KMS-11 (cell line): ENCODE measurements at regions not wholly inside any gene's neighbourhood (a gene's known extent, or its start where the extent isn't known, plus 50 kb on each side); places are given as distances from the start of the nearest gene placed in this dataset.

Source experiments
- H2AFZ ChIP-seq: fragments of 200-600 bp; sonication (generic); 2 replicates; pipeline ENCODE4 v1.6.1; 2016; ENCODE audit warnings: antibody characterized with exemption, mixed run types, low read depth
- H3K27ac ChIP-seq: fragments of 200-600 bp; sonication (generic); 2 replicates; pipeline ENCODE4 v1.6.1; 2016; ENCODE audit warnings: mild to moderate bottlenecking, mixed run types
- H3K27me3 ChIP-seq: fragments of 200-600 bp; sonication (generic); 2 replicates; pipeline ENCODE4 v1.6.1; 2017; ENCODE audit warnings: mild to moderate bottlenecking, low read depth, mixed run types, moderate library complexity; ENCODE audit not compliant: insufficient read depth
- H3K36me3 ChIP-seq: fragments of 200-600 bp; sonication (generic); 2 replicates; pipeline ENCODE4 v1.6.1; 2017; ENCODE audit warnings: mild to moderate bottlenecking, mixed run types; ENCODE audit not compliant: insufficient read depth
- H3K4me1 ChIP-seq: fragments of 200-600 bp; sonication (generic); 2 replicates; pipeline ENCODE4 v1.6.1; 2016; ENCODE audit warnings: mild to moderate bottlenecking, low read depth, mixed run types; ENCODE audit not compliant: poor library complexity, severe bottlenecking
- H3K4me2 ChIP-seq: fragments of 200-600 bp; sonication (generic); 2 replicates; pipeline ENCODE4 v1.7.0; 2016; ENCODE audit warnings: mild to moderate bottlenecking, mixed run types
- H3K4me3 ChIP-seq: fragments of 200-600 bp; sonication (generic); IDR thresholded peaks from 2 replicates; pipeline ENCODE4 v1.6.1; 2017; ENCODE audit warnings: low read depth, low read length, mixed read lengths; ENCODE audit not compliant: insufficient read depth
- H3K79me2 ChIP-seq: fragments of 200-600 bp; sonication (generic); 2 replicates; pipeline ENCODE4 v1.6.1; 2016; ENCODE audit warnings: low read depth, mixed run types; ENCODE audit not compliant: insufficient read depth
- H3K9ac ChIP-seq: fragments of 200-600 bp; sonication (generic); 2 replicates; pipeline ENCODE4 v1.6.1; 2016; ENCODE audit warnings: mild to moderate bottlenecking, mixed run types
- H4K20me1 ChIP-seq: fragments of 200-600 bp; sonication (generic); 2 replicates; pipeline ENCODE4 v1.6.1; 2016; ENCODE audit warnings: mild to moderate bottlenecking, mixed run types; ENCODE audit not compliant: insufficient read depth
- CTCF ChIP-seq: fragments of 200-600 bp; sonication (generic); conservative IDR thresholded peaks from 2 replicates; pipeline ENCODE4 v1.6.1; 2017; ENCODE audit warnings: low read depth, mild to moderate bottlenecking, antibody characterized with exemption, low read length, moderate library complexity, mixed read lengths

- no peak overlapping the region for H3K4me2 ChIP-seq
- no peaks in the 10 kb centered on the region for H3K36me3 ChIP-seq
- TF ChIP-seq CTCF: no peak
- no peak overlapping the region for H3K27ac ChIP-seq
- H2AFZ ChIP-seq: no peak overlapping the region
- no peaks in the 10 kb centered on the region for H4K20me1 ChIP-seq
- no peaks in the 10 kb centered on the region for H3K79me2 ChIP-seq
- H3K27me3 ChIP-seq: no peaks in the 10 kb centered on the region
- no peak overlapping the region for H3K4me3 ChIP-seq
- no peak overlapping the region for H3K9ac ChIP-seq
- H3K4me1 ChIP-seq: no peaks in the 10 kb centered on the region
Observed at GRCh38 chr5:68749077-68749476, 344.7 kb upstream of the SLC30A5 start.

- no peak for TF ChIP-seq CTCF
- H3K4me1 ChIP-seq: no peaks in the 10 kb centered on the region
- no peaks in the 10 kb centered on the region for H4K20me1 ChIP-seq
- no peak overlapping the region for H3K27ac ChIP-seq
- no peak overlapping the region for H2AFZ ChIP-seq
- H3K27me3 ChIP-seq: no peaks in the 10 kb centered on the region
- H3K36me3 ChIP-seq: no peaks in the 10 kb centered on the region
- H3K9ac ChIP-seq: no peak overlapping the region
- H3K4me2 ChIP-seq: no peak overlapping the region
- H3K4me3 ChIP-seq: no peak overlapping the region
- no peaks in the 10 kb centered on the region for H3K79me2 ChIP-seq
Observed at GRCh38 chr5:68749631-68750030, 344.2 kb upstream of the SLC30A5 start.

GRCh38 chr5:68751661-68752060 lies 342.2 kb upstream of the SLC30A5 start:
- H4K20me1 ChIP-seq: no peaks in the 10 kb centered on the region
- no peaks in the 10 kb centered on the region for H3K79me2 ChIP-seq
- no peak overlapping the region for H2AFZ ChIP-seq
- no peak overlapping the region for H3K27ac ChIP-seq
- no peak overlapping the region for H3K4me2 ChIP-seq
- H3K36me3 ChIP-seq: no peaks in the 10 kb centered on the region
- H3K4me1 ChIP-seq: no peaks in the 10 kb centered on the region
- H3K4me3 ChIP-seq: no peak overlapping the region
- no peaks in the 10 kb centered on the region for H3K27me3 ChIP-seq
- no peak overlapping the region for H3K9ac ChIP-seq
- no peak for TF ChIP-seq CTCF

GRCh38 chr5:68754536-68754935 lies 339.3 kb upstream of the SLC30A5 start:
- no peaks in the 10 kb centered on the region for H3K4me1 ChIP-seq
- H3K4me2 ChIP-seq: no peak overlapping the region
- H3K4me3 ChIP-seq: no peak overlapping the region
- H2AFZ ChIP-seq: no peak overlapping the region
- H3K79me2 ChIP-seq: no peaks in the 10 kb centered on the region
- H3K9ac ChIP-seq: no peak overlapping the region
- no peak for TF ChIP-seq CTCF
- H3K27ac ChIP-seq: no peak overlapping the region
- no peaks in the 10 kb centered on the region for H4K20me1 ChIP-seq
- H3K27me3 ChIP-seq: no peaks in the 10 kb centered on the region
- no peaks in the 10 kb centered on the region for H3K36me3 ChIP-seq

GRCh38 chr5:68755293-68755692 lies 338.5 kb upstream of the SLC30A5 start:
- Histone ChIP-seq H4K20me1 (no peaks in the 10 kb centered on the region), H3K9ac (no peak overlapping the region), H3K36me3 (no peaks in the 10 kb centered on the region), H3K27me3 (no peaks in the 10 kb centered on the region), H3K4me1 (no peaks in the 10 kb centered on the region), H3K4me2 (no peak overlapping the region), H2AFZ (no peak overlapping the region), H3K4me3 (no peak overlapping the region), H3K27ac (no peak overlapping the region), H3K79me2 (no peaks in the 10 kb centered on the region)
- no peak for TF ChIP-seq CTCF
